GM12872 (cell line): ENCODE measurements at regions not wholly inside any gene's neighbourhood (a gene's known extent, or its start where the extent isn't known, plus 50 kb on each side); places are given as distances from the start of the nearest gene placed in this dataset.

Source experiments
- TF ChIP-seq, protein P1 (sequence below): IDR thresholded peaks from 3 replicates; pipeline ENCODE4 v1.5.1; 2011; ENCODE audit warnings: low read depth, mild to moderate bottlenecking, low read length, moderate library complexity; ENCODE audit not compliant: insufficient read depth

- TF ChIP-seq, protein P1, sequence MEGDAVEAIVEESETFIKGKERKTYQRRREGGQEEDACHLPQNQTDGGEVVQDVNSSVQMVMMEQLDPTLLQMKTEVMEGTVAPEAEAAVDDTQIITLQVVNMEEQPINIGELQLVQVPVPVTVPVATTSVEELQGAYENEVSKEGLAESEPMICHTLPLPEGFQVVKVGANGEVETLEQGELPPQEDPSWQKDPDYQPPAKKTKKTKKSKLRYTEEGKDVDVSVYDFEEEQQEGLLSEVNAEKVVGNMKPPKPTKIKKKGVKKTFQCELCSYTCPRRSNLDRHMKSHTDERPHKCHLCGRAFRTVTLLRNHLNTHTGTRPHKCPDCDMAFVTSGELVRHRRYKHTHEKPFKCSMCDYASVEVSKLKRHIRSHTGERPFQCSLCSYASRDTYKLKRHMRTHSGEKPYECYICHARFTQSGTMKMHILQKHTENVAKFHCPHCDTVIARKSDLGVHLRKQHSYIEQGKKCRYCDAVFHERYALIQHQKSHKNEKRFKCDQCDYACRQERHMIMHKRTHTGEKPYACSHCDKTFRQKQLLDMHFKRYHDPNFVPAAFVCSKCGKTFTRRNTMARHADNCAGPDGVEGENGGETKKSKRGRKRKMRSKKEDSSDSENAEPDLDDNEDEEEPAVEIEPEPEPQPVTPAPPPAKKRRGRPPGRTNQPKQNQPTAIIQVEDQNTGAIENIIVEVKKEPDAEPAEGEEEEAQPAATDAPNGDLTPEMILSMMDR, result no peak
Measured at GRCh38 chr1:37277366-37277765, 197.0 kb upstream of the ZC3H12A start.

DNA sequence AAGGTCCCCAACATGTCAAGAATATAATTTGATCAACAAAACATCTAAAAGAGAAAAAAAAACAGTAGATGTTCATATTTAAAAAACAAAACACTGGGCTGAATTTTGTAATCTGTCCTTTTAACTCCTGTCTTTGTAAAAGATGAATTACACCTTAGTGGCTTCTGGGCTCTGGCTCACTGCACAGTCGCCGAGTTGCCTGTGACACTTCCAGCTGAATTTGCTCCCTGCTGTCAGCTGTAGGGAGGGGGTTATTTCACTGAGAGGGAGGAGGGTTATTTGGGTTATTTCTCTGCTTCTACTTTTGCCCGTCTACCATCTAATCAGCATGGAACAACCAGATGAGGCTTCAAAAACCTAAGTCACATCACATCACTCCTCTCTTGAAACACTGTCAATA is 193.0 kb upstream of the ZC3H12A start:
- TF ChIP-seq, protein P1, result no peak

GRCh38 chr1:37282764-37283163 is 191.6 kb upstream of the ZC3H12A start:
- TF ChIP-seq, protein P1, result no peak

- TF ChIP-seq, protein P1, result no peak
Measured at GRCh38 chr1:37284053-37284452, 190.3 kb upstream of the ZC3H12A start.

- TF ChIP-seq, protein P1, result no peak
Measured at GRCh38 chr1:37286881-37287280, 187.5 kb upstream of the ZC3H12A start.

DNA sequence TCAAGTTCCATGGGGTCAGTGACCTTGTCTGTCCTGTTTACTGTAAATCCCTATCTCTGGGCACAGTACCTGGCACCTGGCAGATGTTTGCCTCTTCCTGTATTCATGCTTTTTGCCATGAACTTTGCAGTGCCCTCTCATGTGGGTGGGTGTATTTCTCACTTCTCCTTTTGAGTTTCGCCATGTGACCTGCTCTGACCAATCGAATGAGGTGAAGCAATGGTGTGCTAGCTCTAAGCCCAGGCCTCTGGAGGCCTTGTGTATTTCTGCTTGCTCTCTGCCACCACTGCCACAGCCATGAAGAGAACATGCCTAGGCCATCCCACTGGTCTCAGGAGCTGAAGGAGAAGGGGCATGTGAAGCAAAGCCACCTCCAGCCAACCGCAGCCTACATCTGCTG is 185.5 kb upstream of the ZC3H12A start:
- TF ChIP-seq, protein P1, result no peak

DNA sequence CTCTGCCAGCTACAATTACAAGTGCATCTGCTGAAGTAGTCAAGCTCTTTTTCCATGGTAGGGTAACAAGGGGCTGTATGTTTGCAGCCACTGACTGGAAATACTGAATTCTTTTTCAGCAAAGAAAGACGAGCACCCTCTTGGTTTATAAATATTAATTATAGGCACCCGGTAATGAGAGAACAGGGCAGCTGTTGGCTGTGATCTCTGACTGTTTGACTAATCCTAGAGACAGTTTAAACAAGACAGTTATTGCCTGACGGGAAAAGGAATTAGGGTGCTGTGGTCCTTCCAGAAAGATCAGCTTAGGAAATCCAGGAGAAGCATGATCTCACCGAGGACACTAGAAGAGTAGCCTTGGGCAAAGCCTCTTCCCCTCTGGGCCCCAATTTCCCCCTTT is 183.7 kb upstream of the ZC3H12A start:
- TF ChIP-seq, protein P1, result no peak

GRCh38 chr1:37292789-37293188 is 181.6 kb upstream of the ZC3H12A start:
- TF ChIP-seq, protein P1, result no peak
